Osteoblast (primary cell): ENCODE measurements at regions not wholly inside any gene's neighbourhood (a gene's known extent, or its start where the extent isn't known, plus 50 kb on each side); places are given as distances from the start of the nearest gene placed in this dataset.

Experiments
- DNase-seq: peaks from one replicate; pipeline ENCODE4 v3.0.0; 2011; ENCODE audit warnings: low spot score, mixed read lengths; ENCODE audit not compliant: insufficient read length; ENCODE audit errors: missing footprints
- H2AFZ ChIP-seq: 2 replicates; pipeline ENCODE4 v1.6.0; 2011; ENCODE audit warnings: mild to moderate bottlenecking, low read length
- H3K27ac ChIP-seq: 2 replicates; pipeline ENCODE4 v1.5.1; 2011; ENCODE audit warnings: mild to moderate bottlenecking, low read depth, low read length, moderate library complexity
- H3K27me3 ChIP-seq: 2 replicates; pipeline ENCODE4 v1.6.0; 2012; ENCODE audit warnings: mild to moderate bottlenecking, control low read depth, inconsistent platforms, low read length, moderate library complexity; ENCODE audit not compliant: insufficient read depth
- H3K36me3 ChIP-seq: 2 replicates; pipeline ENCODE4 v1.5.1; 2011; ENCODE audit warnings: mild to moderate bottlenecking, low read length, control low read depth, moderate library complexity; ENCODE audit not compliant: insufficient read depth
- H3K4me1 ChIP-seq: 2 replicates; pipeline ENCODE4 v1.5.1; 2011; ENCODE audit warnings: mild to moderate bottlenecking, low read length, control low read depth, moderate library complexity; ENCODE audit not compliant: insufficient read depth
- H3K4me2 ChIP-seq: 2 replicates; pipeline ENCODE4 v1.6.0; 2011; ENCODE audit warnings: mild to moderate bottlenecking, low read length; ENCODE audit not compliant: insufficient read depth
- H3K4me3 ChIP-seq: fragments of 200-600 bp; sonication (generic); 3 replicates; pipeline ENCODE4 v1.5.1; 2012; ENCODE audit warnings: mild to moderate bottlenecking, low read length, inconsistent platforms; ENCODE audit not compliant: insufficient read depth
- H3K79me2 ChIP-seq: 2 replicates; pipeline ENCODE4 v1.6.0; 2012; ENCODE audit warnings: mild to moderate bottlenecking, low read length, control low read depth, inconsistent platforms; ENCODE audit not compliant: insufficient read depth
- H3K9me3 ChIP-seq: 2 replicates; pipeline ENCODE4 v1.5.1; 2011; ENCODE audit warnings: low read depth, low read length, control low read depth
- H4K20me1 ChIP-seq: 2 replicates; pipeline ENCODE4 v1.6.0; 2012; ENCODE audit warnings: mild to moderate bottlenecking, low read length, control low read depth; ENCODE audit not compliant: insufficient read depth
- TF ChIP-seq, protein P1 (sequence below): IDR thresholded peaks from 2 replicates; pipeline ENCODE4 v1.5.1; 2011; ENCODE audit warnings: mild to moderate bottlenecking, low read depth, low read length, moderate library complexity; ENCODE audit errors: extremely low read depth

DNA sequence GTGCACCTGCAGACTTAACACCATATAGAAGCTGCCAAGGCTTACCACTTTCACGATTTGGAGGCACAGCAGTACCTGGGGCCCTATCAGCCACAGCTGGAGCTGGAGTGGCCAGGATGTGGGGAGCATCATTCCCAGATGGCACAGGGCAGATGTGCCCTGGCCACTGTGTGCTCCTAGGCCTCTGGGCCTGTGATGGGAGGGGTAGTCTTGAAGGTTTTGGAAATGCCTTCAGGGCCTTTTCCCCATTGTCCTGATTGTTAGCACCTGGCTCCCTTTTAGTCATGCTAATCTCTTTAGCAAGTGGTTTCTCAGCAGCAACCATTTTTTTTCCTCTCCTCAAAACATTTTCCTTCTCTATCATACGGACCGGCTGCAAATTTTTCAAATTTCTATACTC lies 490.2 kb downstream of the RAB28 start:
- H2AFZ ChIP-seq: no peak overlapping the region

DNA sequence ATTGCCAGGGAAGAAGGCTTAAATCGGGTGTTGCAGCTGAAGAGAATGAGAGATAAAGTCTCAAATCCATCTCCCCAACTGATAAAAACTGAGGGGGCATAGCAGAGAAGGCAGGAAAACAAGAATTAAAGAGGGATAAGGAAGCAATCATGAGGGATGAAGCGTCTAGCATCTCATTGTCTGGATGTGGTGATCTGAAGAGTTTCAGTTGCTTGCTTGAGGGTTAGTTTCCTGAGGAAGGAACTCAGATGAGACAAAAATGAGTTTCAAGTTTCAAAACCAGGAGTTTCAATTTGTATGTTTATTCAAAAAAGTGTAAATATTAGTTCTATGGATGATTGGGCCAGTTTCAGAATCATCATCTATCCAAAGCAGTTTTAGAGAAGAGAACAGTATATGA lies 496.9 kb downstream of the RAB28 start:
- TF ChIP-seq, protein P1, sequence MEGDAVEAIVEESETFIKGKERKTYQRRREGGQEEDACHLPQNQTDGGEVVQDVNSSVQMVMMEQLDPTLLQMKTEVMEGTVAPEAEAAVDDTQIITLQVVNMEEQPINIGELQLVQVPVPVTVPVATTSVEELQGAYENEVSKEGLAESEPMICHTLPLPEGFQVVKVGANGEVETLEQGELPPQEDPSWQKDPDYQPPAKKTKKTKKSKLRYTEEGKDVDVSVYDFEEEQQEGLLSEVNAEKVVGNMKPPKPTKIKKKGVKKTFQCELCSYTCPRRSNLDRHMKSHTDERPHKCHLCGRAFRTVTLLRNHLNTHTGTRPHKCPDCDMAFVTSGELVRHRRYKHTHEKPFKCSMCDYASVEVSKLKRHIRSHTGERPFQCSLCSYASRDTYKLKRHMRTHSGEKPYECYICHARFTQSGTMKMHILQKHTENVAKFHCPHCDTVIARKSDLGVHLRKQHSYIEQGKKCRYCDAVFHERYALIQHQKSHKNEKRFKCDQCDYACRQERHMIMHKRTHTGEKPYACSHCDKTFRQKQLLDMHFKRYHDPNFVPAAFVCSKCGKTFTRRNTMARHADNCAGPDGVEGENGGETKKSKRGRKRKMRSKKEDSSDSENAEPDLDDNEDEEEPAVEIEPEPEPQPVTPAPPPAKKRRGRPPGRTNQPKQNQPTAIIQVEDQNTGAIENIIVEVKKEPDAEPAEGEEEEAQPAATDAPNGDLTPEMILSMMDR: no peak

More for the DNA sequence above, 490.2 kb downstream of the RAB28 start:
- no peak overlapping the region for H3K4me3 ChIP-seq
- H3K79me2 ChIP-seq: no peaks in the 10 kb centered on the region
- no peaks in the 10 kb centered on the region for H3K4me1 ChIP-seq
- no peaks in the 10 kb centered on the region for H3K36me3 ChIP-seq
- TF ChIP-seq, protein P1: no peak
- H3K9me3 ChIP-seq: no peaks in the 10 kb centered on the region
- DNase-seq: no peak
- H3K4me2 ChIP-seq: no peak overlapping the region
- no peaks in the 10 kb centered on the region for H4K20me1 ChIP-seq
- H3K27ac ChIP-seq: no peak overlapping the region
- H3K27me3 ChIP-seq: no peaks in the 10 kb centered on the region

DNA sequence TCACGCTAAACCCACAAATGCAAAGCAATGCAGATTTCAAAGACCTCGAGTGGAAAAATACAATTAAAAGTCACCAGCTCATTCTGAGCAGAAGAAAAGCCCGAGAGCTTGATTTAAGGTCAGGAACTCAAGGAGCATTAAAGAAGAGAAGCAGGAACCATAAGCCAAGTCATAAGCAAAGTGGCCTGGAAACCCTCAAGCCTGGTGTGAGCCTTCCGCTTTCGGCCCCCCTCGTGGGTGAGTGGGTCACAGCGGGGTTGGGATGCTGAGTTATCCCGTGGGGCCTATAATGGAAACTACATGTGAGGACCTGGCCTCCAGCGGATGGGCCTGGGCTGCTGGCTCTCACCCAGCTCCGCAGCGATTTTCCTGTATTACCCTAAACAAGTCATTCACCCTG lies 504.3 kb downstream of the RAB28 start:
- Histone ChIP-seq H3K36me3 (no peaks in the 10 kb centered on the region), H2AFZ (no peak overlapping the region), H3K27ac (no peak overlapping the region), H3K27me3 (no peaks in the 10 kb centered on the region), H3K4me3 (no peak overlapping the region), H3K4me1 (no peaks in the 10 kb centered on the region), H3K4me2 (no peak overlapping the region), H4K20me1 (no peaks in the 10 kb centered on the region), H3K9me3 (peaks cover 2% of the 10 kb centered on the region), H3K79me2 (no peaks in the 10 kb centered on the region)
- TF ChIP-seq, protein P1: no peak
- DNase-seq: no peak

More for the DNA sequence above, 496.9 kb downstream of the RAB28 start:
- Histone ChIP-seq H3K9me3 (no peaks in the 10 kb centered on the region), H3K4me1 (no peaks in the 10 kb centered on the region), H3K27ac (no peak overlapping the region), H3K79me2 (no peaks in the 10 kb centered on the region), H3K4me2 (no peak overlapping the region), H3K27me3 (no peaks in the 10 kb centered on the region), H3K4me3 (no peak overlapping the region), H3K36me3 (no peaks in the 10 kb centered on the region), H2AFZ (no peak overlapping the region), H4K20me1 (no peaks in the 10 kb centered on the region)
- no peak for DNase-seq

GRCh38 chr4:12978310-12978709 lies 505.8 kb downstream of the RAB28 start:
- Histone ChIP-seq H3K79me2 (no peaks in the 10 kb centered on the region), H3K4me2 (no peak overlapping the region), H3K9me3 (peaks cover 2% of the 10 kb centered on the region), H2AFZ (no peak overlapping the region), H3K4me1 (no peaks in the 10 kb centered on the region), H3K36me3 (no peaks in the 10 kb centered on the region), H3K4me3 (no peak overlapping the region), H4K20me1 (no peaks in the 10 kb centered on the region), H3K27me3 (no peaks in the 10 kb centered on the region), H3K27ac (no peak overlapping the region)
- no peak for DNase-seq
- TF ChIP-seq, protein P1: no peak
